Jurkat, Clone E6-1 (cell line): ENCODE measurements at regions not wholly inside any gene's neighbourhood (a gene's known extent, or its start where the extent isn't known, plus 50 kb on each side); places are given as distances from the start of the nearest gene placed in this dataset.

ENCODE experiments used
- DNase-seq: peaks from one replicate; pipeline ENCODE4 v3.0.0-alpha.2; 2011; ENCODE audit warnings: low read depth, low spot score
- H3K4me3 ChIP-seq: 2 replicates; pipeline ENCODE4 v1.5.1; 2011; ENCODE audit warnings: mild to moderate bottlenecking, low read length, control low read depth, moderate library complexity

GRCh38 chr10:100687143-100688003 lies 58.0 kb upstream of the PAX2 start:
- no peak for DNase-seq
- H3K4me3 ChIP-seq, result no peak overlapping the region

- H3K4me3 ChIP-seq, result no peak overlapping the region
- DNase-seq, result no peak
Measured at GRCh38 chr10:100688201-100688600, 57.2 kb upstream of the PAX2 start.

GRCh38 chr10:100693821-100694220 lies 51.6 kb upstream of the PAX2 start:
- no peak overlapping the region for H3K4me3 ChIP-seq
- DNase-seq, result no peak
